ENCODE measurements at regions not wholly inside any gene's neighbourhood (a gene's known extent, or its start where the extent isn't known, plus 50 kb on each side); places are given as distances from the start of the nearest gene placed in this dataset.

- Histone ChIP-seq H3K27ac (ENCODE audit: low read depth, low read length, poor library complexity, severe bottlenecking) (no peak overlapping the region), H3K4me2 (ENCODE audit: low read length) (no peak overlapping the region), H2AFZ (ENCODE audit: low read length) (no peak overlapping the region), H3K9me3 (ENCODE audit: low read length) (no peaks in the 10 kb centered on the region), H3K79me2 (ENCODE audit: insufficient read depth, low read depth, low read length) (no peaks in the 10 kb centered on the region), H3K4me3 (ENCODE audit: low read depth, low read length, poor library complexity, severe bottlenecking) (no peak overlapping the region), H4K20me1 (ENCODE audit: insufficient read depth, low read length) (no peaks in the 10 kb centered on the region), H3K4me1 (ENCODE audit: insufficient read depth, low read length, poor library complexity, severe bottlenecking) (no peaks in the 10 kb centered on the region), H3K9me2 (ENCODE audit: insufficient read depth, low read length) (no peaks in the 10 kb centered on the region), H3K36me3 (ENCODE audit: insufficient read depth, low read length) (no peaks in the 10 kb centered on the region)
- intact Hi-C loops (cut with micrococcal nuclease; ENCODE audit: unreplicated experiment), result no loop called here
- no peak for DNase-seq (ENCODE audit: low spot score)
- no peak for TF ChIP-seq CTCF (conservative IDR thresholded peaks at IDR 0.05; ENCODE audit: low read length)
- no peak for TF ChIP-seq EZH2phosphoT487 (IDR thresholded peaks at IDR 0.05; ENCODE audit: borderline replicate concordance, low read depth, low read length)
- CTCF ChIA-PET (ENCODE audit: unreplicated experiment), result no interaction called here
- POLR2A ChIA-PET, result no interaction called here
- BruUV-seq (replicated peaks), result no TSS peak
These were observed 1163.9 kb upstream of the SEMA6A start for GRCh38 chr5:117738571-117738970.

GRCh38 chr5:117736698-117737097 is 1162.1 kb upstream of the SEMA6A start:
- Histone ChIP-seq H3K9me3 (ENCODE audit: low read length) (no peaks in the 10 kb centered on the region), H3K4me3 (ENCODE audit: low read depth, low read length, poor library complexity, severe bottlenecking) (no peak overlapping the region), H4K20me1 (ENCODE audit: insufficient read depth, low read length) (no peaks in the 10 kb centered on the region), H3K9me2 (ENCODE audit: insufficient read depth, low read length) (no peaks in the 10 kb centered on the region), H3K36me3 (ENCODE audit: insufficient read depth, low read length) (no peaks in the 10 kb centered on the region), H3K79me2 (ENCODE audit: insufficient read depth, low read depth, low read length) (no peaks in the 10 kb centered on the region), H2AFZ (ENCODE audit: low read length) (no peak overlapping the region), H3K27ac (ENCODE audit: low read depth, low read length, poor library complexity, severe bottlenecking) (no peak overlapping the region), H3K4me2 (ENCODE audit: low read length) (no peak overlapping the region), H3K4me1 (ENCODE audit: insufficient read depth, low read length, poor library complexity, severe bottlenecking) (no peaks in the 10 kb centered on the region)
- ChIA-PET POLR2A (no interaction called here), CTCF (ENCODE audit: unreplicated experiment) (no interaction called here)
- intact Hi-C loops (cut with micrococcal nuclease; ENCODE audit: unreplicated experiment), result no loop called here
- BruUV-seq (replicated peaks), result no TSS peak
- TF ChIP-seq EZH2phosphoT487 (IDR thresholded peaks at IDR 0.05; ENCODE audit: borderline replicate concordance, low read depth, low read length), result no peak
- no peak for TF ChIP-seq CTCF (conservative IDR thresholded peaks at IDR 0.05; ENCODE audit: low read length)
- no peak for DNase-seq (ENCODE audit: low spot score)

- H4K20me1 ChIP-seq (ENCODE audit: insufficient read depth, low read length), result no peaks in the 10 kb centered on the region
- H3K9me3 ChIP-seq (ENCODE audit: low read length), result no peaks in the 10 kb centered on the region
- no peaks in the 10 kb centered on the region for H3K9me2 ChIP-seq (ENCODE audit: insufficient read depth, low read length)
- intact Hi-C loops (cut with micrococcal nuclease; ENCODE audit: unreplicated experiment), result no loop called here
- no peak overlapping the region for H3K27ac ChIP-seq (ENCODE audit: low read depth, low read length, poor library complexity, severe bottlenecking)
- CTCF ChIA-PET (ENCODE audit: unreplicated experiment), result no interaction called here
- no peaks in the 10 kb centered on the region for H3K36me3 ChIP-seq (ENCODE audit: insufficient read depth, low read length)
- no TSS peak for BruUV-seq (replicated peaks)
- no peak overlapping the region for H3K4me3 ChIP-seq (ENCODE audit: low read depth, low read length, poor library complexity, severe bottlenecking)
- H3K4me2 ChIP-seq (ENCODE audit: low read length), result no peak overlapping the region
- TF ChIP-seq EZH2phosphoT487 (IDR thresholded peaks at IDR 0.05; ENCODE audit: borderline replicate concordance, low read depth, low read length) (no peak), CTCF (conservative IDR thresholded peaks at IDR 0.05; ENCODE audit: low read length) (no peak)
- no peaks in the 10 kb centered on the region for H3K79me2 ChIP-seq (ENCODE audit: insufficient read depth, low read depth, low read length)
- no peak overlapping the region for H2AFZ ChIP-seq (ENCODE audit: low read length)
- POLR2A ChIA-PET, result interaction anchor here (0.7 kb wide), 1 partner anchor 39 kb away, joined by 3 read pairs; no protein-coding TSS in a partner anchor
- no peak for DNase-seq (ENCODE audit: low spot score)
- H3K4me1 ChIP-seq (ENCODE audit: insufficient read depth, low read length, poor library complexity, severe bottlenecking), result no peaks in the 10 kb centered on the region
These were observed 1159.4 kb upstream of the SEMA6A start for GRCh38 chr5:117734056-117734455.
